Breast epithelium (tissue), 3 donors: ENCODE measurements at regions not wholly inside any gene's neighbourhood (a gene's known extent, or its start where the extent isn't known, plus 50 kb on each side); places are given as distances from the start of the nearest gene placed in this dataset.

ENCODE experiments used
- POLR2AphosphoS5 ChIP-seq, 3 donors: sonication (generic); formaldehyde crosslinking; IDR thresholded peaks; one replicate each; pipeline ENCODE4 v1.6.1; 2017; ENCODE audit warnings: antibody characterized with exemption in 3 of 3
- TF ChIP-seq, protein P1 (sequence below), 3 donors: fragments of 450-650 bp; IDR thresholded peaks; one replicate each; pipeline ENCODE4 v1.5.1; 2016 to 2017; ENCODE audit warnings: antibody characterized with exemption in 3 of 3, mild to moderate bottlenecking in 3 of 3, moderate library complexity in 3 of 3

DNA sequence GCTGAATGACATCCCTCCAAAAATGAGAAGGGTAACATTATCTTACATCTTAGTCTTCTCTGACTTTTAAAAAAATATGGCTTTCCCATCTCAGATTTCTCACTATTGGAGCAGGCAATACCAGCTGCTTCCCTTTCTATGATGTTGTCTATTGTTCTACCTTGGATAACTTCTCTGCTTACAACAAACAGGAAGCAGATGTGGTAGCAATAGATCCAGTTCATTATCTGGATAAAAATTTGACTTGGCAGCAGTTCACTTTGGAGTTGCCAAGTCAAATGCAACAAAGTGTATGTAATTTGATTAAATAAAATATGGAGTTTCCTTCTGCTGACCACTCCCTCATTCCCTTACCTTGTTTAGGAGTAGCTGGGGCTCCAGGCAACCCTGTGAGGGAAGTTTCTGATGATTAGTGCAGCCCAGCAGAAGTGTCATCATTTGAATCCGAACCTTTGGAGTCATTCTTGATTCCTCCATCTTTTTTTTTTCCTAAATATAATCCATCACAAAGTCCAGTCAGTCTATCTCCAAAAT, 72.0 kb upstream of the GPRIN3 start:
- TF ChIP-seq, protein P1, sequence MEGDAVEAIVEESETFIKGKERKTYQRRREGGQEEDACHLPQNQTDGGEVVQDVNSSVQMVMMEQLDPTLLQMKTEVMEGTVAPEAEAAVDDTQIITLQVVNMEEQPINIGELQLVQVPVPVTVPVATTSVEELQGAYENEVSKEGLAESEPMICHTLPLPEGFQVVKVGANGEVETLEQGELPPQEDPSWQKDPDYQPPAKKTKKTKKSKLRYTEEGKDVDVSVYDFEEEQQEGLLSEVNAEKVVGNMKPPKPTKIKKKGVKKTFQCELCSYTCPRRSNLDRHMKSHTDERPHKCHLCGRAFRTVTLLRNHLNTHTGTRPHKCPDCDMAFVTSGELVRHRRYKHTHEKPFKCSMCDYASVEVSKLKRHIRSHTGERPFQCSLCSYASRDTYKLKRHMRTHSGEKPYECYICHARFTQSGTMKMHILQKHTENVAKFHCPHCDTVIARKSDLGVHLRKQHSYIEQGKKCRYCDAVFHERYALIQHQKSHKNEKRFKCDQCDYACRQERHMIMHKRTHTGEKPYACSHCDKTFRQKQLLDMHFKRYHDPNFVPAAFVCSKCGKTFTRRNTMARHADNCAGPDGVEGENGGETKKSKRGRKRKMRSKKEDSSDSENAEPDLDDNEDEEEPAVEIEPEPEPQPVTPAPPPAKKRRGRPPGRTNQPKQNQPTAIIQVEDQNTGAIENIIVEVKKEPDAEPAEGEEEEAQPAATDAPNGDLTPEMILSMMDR (IDR thresholded peaks at IDR 0.05), result no peak
- TF ChIP-seq POLR2AphosphoS5 (IDR thresholded peaks at IDR 0.05), result no peak
